PC-3 (cell line): ENCODE measurements at regions not wholly inside any gene's neighbourhood (a gene's known extent, or its start where the extent isn't known, plus 50 kb on each side); places are given as distances from the start of the nearest gene placed in this dataset.
"Not testable (repeated sequence)": the region's sequence is repeated elsewhere in the genome, so short reads cannot be mapped to it uniquely, and the experiment has no call there.

ENCODE experiments used
- CTCF ChIP-seq: fragments of 300-600 bp; sonication (generic); conservative IDR thresholded peaks from 2 replicates; pipeline ENCODE4 v1.5.1; 2017; ENCODE audit warnings: antibody characterized with exemption, low read depth, mild to moderate bottlenecking, low read length
- EZH2 ChIP-seq: fragments of 300-600 bp; sonication (generic); IDR thresholded peaks from one replicate; pipeline ENCODE4 v1.6.1; 2017; ENCODE audit warnings: antibody characterized with exemption, mild to moderate bottlenecking, low read length; ENCODE audit not compliant: unreplicated experiment

- TF ChIP-seq CTCF, EZH2: not testable (repeated sequence)
Observed at GRCh38 chr7:76928751-76929150, 103.4 kb downstream of the SPDYE17 start.
